ENCODE measurements at regions not wholly inside any gene's neighbourhood (a gene's known extent, or its start where the extent isn't known, plus 50 kb on each side); places are given as distances from the start of the nearest gene placed in this dataset.

DNA sequence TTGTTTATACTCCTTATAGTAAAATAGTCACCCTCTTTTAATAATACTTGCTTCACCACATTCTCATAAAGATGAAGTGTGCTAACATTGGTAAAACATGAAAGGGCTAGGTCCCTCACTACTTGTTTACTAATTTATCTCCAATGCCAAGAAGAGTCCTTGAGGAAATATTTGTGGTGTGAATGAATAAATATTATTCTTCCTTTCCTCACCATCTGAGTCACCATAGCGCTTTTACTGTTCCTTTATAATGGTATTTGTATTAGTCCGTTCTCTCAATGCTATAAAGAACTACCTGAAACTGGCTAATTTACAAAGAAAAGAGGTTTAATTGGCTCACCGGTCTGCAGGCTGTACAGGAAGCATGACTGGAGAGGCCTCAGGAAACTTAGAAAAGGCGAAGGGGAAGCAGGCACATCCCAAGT, 222.8 kb upstream of the ZRANB2 start:
- H3K4me1 ChIP-seq (ENCODE audit: control insufficient read depth, insufficient read depth, low read length) = no peaks in the 10 kb centered on the region
- ChIA-PET POLR2A (no interaction called here), CTCF (no interaction called here)
- BruUV-seq (replicated peaks) = no TSS peak
- H3K27me3 ChIP-seq (ENCODE audit: control insufficient read depth, insufficient read depth, low read length) = no peaks in the 10 kb centered on the region
- ATAC-seq = no peak
- TF ChIP-seq SIN3A (IDR thresholded peaks at IDR 0.05; ENCODE audit: borderline replicate concordance, insufficient read depth, low read depth, low read length) (no peak), TCF7L2 (IDR thresholded peaks at IDR 0.05; ENCODE audit: low read depth, low read length) (no peak), POLR2AphosphoS5 (IDR thresholded peaks at IDR 0.05; ENCODE audit: low read depth, low read length) (no peak)
- TF ChIP-seq, protein P1, sequence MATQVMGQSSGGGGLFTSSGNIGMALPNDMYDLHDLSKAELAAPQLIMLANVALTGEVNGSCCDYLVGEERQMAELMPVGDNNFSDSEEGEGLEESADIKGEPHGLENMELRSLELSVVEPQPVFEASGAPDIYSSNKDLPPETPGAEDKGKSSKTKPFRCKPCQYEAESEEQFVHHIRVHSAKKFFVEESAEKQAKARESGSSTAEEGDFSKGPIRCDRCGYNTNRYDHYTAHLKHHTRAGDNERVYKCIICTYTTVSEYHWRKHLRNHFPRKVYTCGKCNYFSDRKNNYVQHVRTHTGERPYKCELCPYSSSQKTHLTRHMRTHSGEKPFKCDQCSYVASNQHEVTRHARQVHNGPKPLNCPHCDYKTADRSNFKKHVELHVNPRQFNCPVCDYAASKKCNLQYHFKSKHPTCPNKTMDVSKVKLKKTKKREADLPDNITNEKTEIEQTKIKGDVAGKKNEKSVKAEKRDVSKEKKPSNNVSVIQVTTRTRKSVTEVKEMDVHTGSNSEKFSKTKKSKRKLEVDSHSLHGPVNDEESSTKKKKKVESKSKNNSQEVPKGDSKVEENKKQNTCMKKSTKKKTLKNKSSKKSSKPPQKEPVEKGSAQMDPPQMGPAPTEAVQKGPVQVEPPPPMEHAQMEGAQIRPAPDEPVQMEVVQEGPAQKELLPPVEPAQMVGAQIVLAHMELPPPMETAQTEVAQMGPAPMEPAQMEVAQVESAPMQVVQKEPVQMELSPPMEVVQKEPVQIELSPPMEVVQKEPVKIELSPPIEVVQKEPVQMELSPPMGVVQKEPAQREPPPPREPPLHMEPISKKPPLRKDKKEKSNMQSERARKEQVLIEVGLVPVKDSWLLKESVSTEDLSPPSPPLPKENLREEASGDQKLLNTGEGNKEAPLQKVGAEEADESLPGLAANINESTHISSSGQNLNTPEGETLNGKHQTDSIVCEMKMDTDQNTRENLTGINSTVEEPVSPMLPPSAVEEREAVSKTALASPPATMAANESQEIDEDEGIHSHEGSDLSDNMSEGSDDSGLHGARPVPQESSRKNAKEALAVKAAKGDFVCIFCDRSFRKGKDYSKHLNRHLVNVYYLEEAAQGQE (IDR thresholded peaks at IDR 0.05; ENCODE audit: insufficient read depth in 1 of 2, low read depth in 2 of 2, low read length in 1 of 2) = no peak
- TF ChIP-seq, protein P2, sequence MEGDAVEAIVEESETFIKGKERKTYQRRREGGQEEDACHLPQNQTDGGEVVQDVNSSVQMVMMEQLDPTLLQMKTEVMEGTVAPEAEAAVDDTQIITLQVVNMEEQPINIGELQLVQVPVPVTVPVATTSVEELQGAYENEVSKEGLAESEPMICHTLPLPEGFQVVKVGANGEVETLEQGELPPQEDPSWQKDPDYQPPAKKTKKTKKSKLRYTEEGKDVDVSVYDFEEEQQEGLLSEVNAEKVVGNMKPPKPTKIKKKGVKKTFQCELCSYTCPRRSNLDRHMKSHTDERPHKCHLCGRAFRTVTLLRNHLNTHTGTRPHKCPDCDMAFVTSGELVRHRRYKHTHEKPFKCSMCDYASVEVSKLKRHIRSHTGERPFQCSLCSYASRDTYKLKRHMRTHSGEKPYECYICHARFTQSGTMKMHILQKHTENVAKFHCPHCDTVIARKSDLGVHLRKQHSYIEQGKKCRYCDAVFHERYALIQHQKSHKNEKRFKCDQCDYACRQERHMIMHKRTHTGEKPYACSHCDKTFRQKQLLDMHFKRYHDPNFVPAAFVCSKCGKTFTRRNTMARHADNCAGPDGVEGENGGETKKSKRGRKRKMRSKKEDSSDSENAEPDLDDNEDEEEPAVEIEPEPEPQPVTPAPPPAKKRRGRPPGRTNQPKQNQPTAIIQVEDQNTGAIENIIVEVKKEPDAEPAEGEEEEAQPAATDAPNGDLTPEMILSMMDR (IDR thresholded peaks at IDR 0.05) = no peak
- no peaks in the 10 kb centered on the region for H3K9me3 ChIP-seq (ENCODE audit: control insufficient read depth, insufficient read depth, low read depth, low read length)
- no peak overlapping the region for H3K27ac ChIP-seq (ENCODE audit: low read length)
- H3K36me3 ChIP-seq (ENCODE audit: control insufficient read depth, insufficient read depth, low read length) = no peaks in the 10 kb centered on the region
- H3K4me3 ChIP-seq (ENCODE audit: low read depth in 2 of 2, low read length in 2 of 2) = no peak overlapping the region
- intact Hi-C loops (cut with micrococcal nuclease; ENCODE audit: unreplicated experiment) = no loop called here
- in situ Hi-C loops (cut with HindIII; ENCODE audit: low pct_unique_long_range_greater_than_20kb, low sequenced_read_pairs) = no loop called here
- no peak for DNase-seq (ENCODE audit: low read depth, low spot score)

DNA sequence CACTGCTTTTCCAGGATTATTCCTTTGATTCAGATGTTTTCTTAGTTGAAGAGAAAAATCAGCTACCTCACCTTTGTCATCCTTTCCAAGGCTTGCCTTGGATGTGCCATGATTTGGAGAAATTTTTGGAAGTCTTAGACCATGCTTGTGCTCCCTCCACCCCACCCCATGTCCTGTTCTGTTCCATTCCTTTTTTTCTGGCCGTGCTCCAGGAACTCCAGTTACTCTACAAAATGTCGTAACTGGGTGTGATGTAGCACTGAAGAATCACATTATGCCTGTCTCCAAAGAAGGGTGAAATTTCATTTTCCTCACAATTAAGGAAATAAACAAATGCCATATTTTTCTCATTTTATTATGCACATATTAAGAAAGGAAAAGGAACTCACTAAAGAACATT, 217.8 kb upstream of the ZRANB2 start:
- POLR2A ChIA-PET = no interaction called here
- DNase-seq (ENCODE audit: low read depth, low spot score) (no peak), ATAC-seq (no peak)
- Histone ChIP-seq H3K36me3 (ENCODE audit: control insufficient read depth, insufficient read depth, low read length) (no peaks in the 10 kb centered on the region), H3K4me3 (ENCODE audit: low read depth in 2 of 2, low read length in 2 of 2) (no peak overlapping the region), H3K9me3 (ENCODE audit: control insufficient read depth, insufficient read depth, low read depth, low read length) (no peaks in the 10 kb centered on the region), H3K27me3 (ENCODE audit: control insufficient read depth, insufficient read depth, low read length) (no peaks in the 10 kb centered on the region), H3K27ac (ENCODE audit: low read length) (no peak overlapping the region), H3K4me1 (ENCODE audit: control insufficient read depth, insufficient read depth, low read length) (no peaks in the 10 kb centered on the region)
- CTCF ChIA-PET = no interaction called here
- BruUV-seq (replicated peaks) = no TSS peak
- TF ChIP-seq, protein P1 (IDR thresholded peaks at IDR 0.05; ENCODE audit: insufficient read depth in 1 of 2, low read depth in 2 of 2, low read length in 1 of 2) = no peak
- no peak for TF ChIP-seq POLR2AphosphoS5 (IDR thresholded peaks at IDR 0.05; ENCODE audit: low read depth, low read length)
- no peak for TF ChIP-seq TCF7L2 (IDR thresholded peaks at IDR 0.05; ENCODE audit: low read depth, low read length)
- TF ChIP-seq, protein P2 (IDR thresholded peaks at IDR 0.05) = no peak
- no peak for TF ChIP-seq SIN3A (IDR thresholded peaks at IDR 0.05; ENCODE audit: borderline replicate concordance, insufficient read depth, low read depth, low read length)
- in situ Hi-C loops (cut with HindIII; ENCODE audit: low pct_unique_long_range_greater_than_20kb, low sequenced_read_pairs) = no loop called here
- intact Hi-C loops (cut with micrococcal nuclease; ENCODE audit: unreplicated experiment) = no loop called here
